GM12878 (cell line): ENCODE measurements at regions not wholly inside any gene's neighbourhood (a gene's known extent, or its start where the extent isn't known, plus 50 kb on each side); places are given as distances from the start of the nearest gene placed in this dataset.

Experiments used
- ATAC-seq: fragments of 200-7000 bp; cut with Tn5 transposase; 3 replicates; pipeline ENCODE4 v1.9.1; 2020; ENCODE audit warnings: mild to moderate bottlenecking, moderate library complexity
- BruUV-seq: library from RNA; stranded (reverse); fragments of 400-500 nt; replicated peaks from 2 replicates; lab custom pipeline; 2021; lab: Mats Ljungman, UMichigan
- CTCF ChIA-PET: fragments of 300-600 bp; sonication (Branson Sonifier 250); formaldehyde crosslinking; extraction: SDS; loops from one replicate; lab custom pipeline; 2021; ENCODE audit warnings: inconsistent platforms; lab: Yijun Ruan, JAX
- POLR2A ChIA-PET: fragments of 350-600 bp; formaldehyde crosslinking; extraction: SDS; loops from one replicate; lab custom pipeline; 2021; ENCODE audit warnings: inconsistent platforms; lab: Charles Lee
- RAD21 ChIA-PET: fragments of 300-600 bp; sonication (Branson Sonifier 250); formaldehyde crosslinking; loops from one replicate; lab custom pipeline; 2023; ENCODE audit warnings: antibody characterized with exemption; ENCODE audit not compliant: unreplicated experiment; lab: Charles Lee
- SMC1A ChIA-PET: fragments of 300-600 bp; sonication (Branson Sonifier 250); formaldehyde crosslinking; loops from one replicate; lab custom pipeline; 2023; ENCODE audit not compliant: unreplicated experiment, uncharacterized antibody; lab: Charles Lee
- DNase-seq: peaks from one replicate; pipeline ENCODE4 v3.0.0-alpha.2; 2011; ENCODE audit warnings: low read depth, low spot score
- FAIRE-seq: peaks from 3 replicates; lab custom pipeline; 2011; peaks lifted over from hg19 to GRCh38; lab: Jason Lieb, UNC
- H2AFZ ChIP-seq: 2 replicates; pipeline ENCODE4 v1.6.0; 2011; ENCODE audit warnings: low read depth, low read length, control low read depth; ENCODE audit not compliant: control insufficient read depth
- H3K27ac ChIP-seq: 2 replicates; pipeline ENCODE4 v1.5.1; 2011; ENCODE audit warnings: control low read depth; ENCODE audit not compliant: control insufficient read depth, insufficient read depth
- H3K27me3 ChIP-seq, 2 experiments: replicated peaks in 1 of 2; 2 replicates each; pipeline versions ENCODE4 v1.6.0 to v1.6.1; 2011; ENCODE audit warnings: low read length in 1 of 2; ENCODE audit not compliant: control insufficient read depth in 2 of 2, insufficient read depth in 2 of 2
- H3K36me3 ChIP-seq, 2 experiments: 2 replicates each; pipeline ENCODE4 v1.5.1; 2011; ENCODE audit warnings: low read length in 1 of 2; ENCODE audit not compliant: control insufficient read depth in 2 of 2, insufficient read depth in 2 of 2
- H3K4me1 ChIP-seq: 2 replicates; pipeline ENCODE4 v1.6.1; 2011; ENCODE audit warnings: mild to moderate bottlenecking, low read length, moderate library complexity, mixed read lengths; ENCODE audit not compliant: control insufficient read depth, insufficient read depth
- H3K4me2 ChIP-seq: 2 replicates; pipeline ENCODE4 v1.6.0; 2011; ENCODE audit warnings: control low read depth; ENCODE audit not compliant: control insufficient read depth, insufficient read depth
- H3K4me3 ChIP-seq: fragments of 200-600 bp; sonication (generic); 2 replicates; pipeline ENCODE4 v1.5.1; 2016
- H3K79me2 ChIP-seq: 2 replicates; pipeline ENCODE4 v1.6.0; 2011; ENCODE audit warnings: low read length; ENCODE audit not compliant: control insufficient read depth, insufficient read depth
- H3K9ac ChIP-seq: 2 replicates; pipeline ENCODE4 v1.8.0; 2011; ENCODE audit warnings: low read length, control low read depth, mixed read lengths; ENCODE audit not compliant: control insufficient read depth, insufficient read depth
- H3K9me3 ChIP-seq: replicated peaks from 3 replicates; pipeline ENCODE4 v1.5.1; 2011; ENCODE audit warnings: mild to moderate bottlenecking, low read length; ENCODE audit not compliant: control insufficient read depth, insufficient read depth
- H4K20me1 ChIP-seq: 2 replicates; pipeline ENCODE4 v1.6.0; 2011; ENCODE audit not compliant: control insufficient read depth, insufficient read depth
- BCL3 ChIP-seq: IDR thresholded peaks from 2 replicates; pipeline ENCODE4 v1.6.1; 2011; ENCODE audit warnings: borderline replicate concordance, low read depth, mild to moderate bottlenecking, moderate library complexity, low read length; ENCODE audit not compliant: insufficient read depth, poor library complexity, severe bottlenecking
- ESRRA ChIP-seq: IDR thresholded peaks from 2 replicates; pipeline ENCODE4 v1.6.1; 2012; ENCODE audit warnings: mild to moderate bottlenecking, low read length, improper control_type of control experiment
- GATAD2B ChIP-seq: fragments of 450-650 bp; conservative IDR thresholded peaks from 2 replicates; pipeline ENCODE4 v1.6.1; 2017; ENCODE audit warnings: low read depth, mild to moderate bottlenecking, moderate library complexity
- HDAC6 ChIP-seq: fragments of 200-600 bp; sonication (generic); IDR thresholded peaks from one replicate; pipeline ENCODE4 v1.8.0; 2017; ENCODE audit warnings: antibody characterized with exemption; ENCODE audit not compliant: unreplicated experiment
- IKZF2 ChIP-seq, 2 experiments: fragments of 450-650 bp; IDR thresholded peaks; 2 replicates each; pipeline ENCODE4 v1.6.1; 2017; ENCODE audit warnings: mild to moderate bottlenecking in 2 of 2, moderate library complexity in 2 of 2
- NFIC ChIP-seq: IDR thresholded peaks from 2 replicates; pipeline ENCODE4 v1.6.1; 2012; ENCODE audit warnings: low read depth, mild to moderate bottlenecking, inconsistent platforms, low read length, moderate library complexity
- RFX5 ChIP-seq: IDR thresholded peaks from 2 replicates; pipeline ENCODE4 v1.6.1; 2011; ENCODE audit warnings: low read depth, low read length, improper control_type of control experiment
- SREBF1 ChIP-seq: IDR thresholded peaks from 2 replicates; pipeline ENCODE4 v1.6.1; 2012; ENCODE audit warnings: mild to moderate bottlenecking, low read length
- ZBTB4 ChIP-seq: fragments of 450-650 bp; formaldehyde crosslinking; IDR thresholded peaks from 2 replicates; pipeline ENCODE4 v1.4.0; 2022; ENCODE audit warnings: mild to moderate bottlenecking, moderate library complexity
- ZNF274 ChIP-seq: IDR thresholded peaks from one replicate; pipeline ENCODE4 v1.8.0; 2011; ENCODE audit not compliant: insufficient read length, insufficient read depth
- WGBS: methylation state at CpG from one replicate; pipeline ENCODE4 v1.1.6; 2016; ENCODE audit warnings: low lambda C conversion rate; ENCODE audit not compliant: insufficient replicate concordance, insufficient coverage; ENCODE audit errors: missing lambda C conversion rate; 5-methylcytosine and 5-hydroxymethylcytosine counted together
- in situ Hi-C: fragments of 300-500 bp; cut with MboI; formaldehyde crosslinking; loops from 9 replicates; pipeline ENCODE4 v1.14.3; 2018; ENCODE audit warnings: mixed read lengths
- intact Hi-C: fragments of 100-400 bp; cut with micrococcal nuclease; formaldehyde crosslinking; loops from one replicate; pipeline ENCODE4 v1.14.2; 2022; ENCODE audit not compliant: unreplicated experiment

GRCh38 chr10:61215246-61215645, 237.9 kb downstream of the TMEM26 start:
- Histone ChIP-seq H3K36me3 (no peaks in the 10 kb centered on the region), H3K4me2 (no peak overlapping the region), H3K27me3 (no peaks in the 10 kb centered on the region), H3K4me1 (no peaks in the 10 kb centered on the region), H4K20me1 (no peaks in the 10 kb centered on the region), H3K79me2 (no peaks in the 10 kb centered on the region), H2AFZ (no peak overlapping the region), H3K27ac (no peak overlapping the region), H3K9me3 (no peaks in the 10 kb centered on the region), H3K4me3 (no peak overlapping the region), H3K9ac (no peak overlapping the region)
- WGBS = 0% methylated on average over 1 of the region's 1 CpG
- ChIA-PET CTCF (no interaction called here), SMC1A (no interaction called here), RAD21 (interaction anchor here (0.6 kb wide), 1 partner anchor 190 kb away, joined by 3 read pairs; no protein-coding TSS in a partner anchor), POLR2A (interaction anchor here (0.6 kb wide), 1 partner anchor 163 kb away, joined by 3 read pairs; no protein-coding TSS in a partner anchor)
- TF ChIP-seq BCL3 (no peak), RFX5 (no peak), NFIC (no peak), ESRRA (no peak), SREBF1 (no peak), GATAD2B (no peak), HDAC6 (no peak), ZNF274 (no peak), IKZF2 (IDR thresholded peaks at IDR 0.05) (no peak), ZBTB4 (CRISPR knock-in tag) (no peak)
- no TSS peak for BruUV-seq
- in situ Hi-C loops = no loop called here
- DNase-seq (no peak), ATAC-seq (no peak), FAIRE-seq (no peak)
- intact Hi-C loops = no loop called here
